ENCODE measurements at regions not wholly inside any gene's neighbourhood (a gene's known extent, or its start where the extent isn't known, plus 50 kb on each side); places are given as distances from the start of the nearest gene placed in this dataset.

DNA sequence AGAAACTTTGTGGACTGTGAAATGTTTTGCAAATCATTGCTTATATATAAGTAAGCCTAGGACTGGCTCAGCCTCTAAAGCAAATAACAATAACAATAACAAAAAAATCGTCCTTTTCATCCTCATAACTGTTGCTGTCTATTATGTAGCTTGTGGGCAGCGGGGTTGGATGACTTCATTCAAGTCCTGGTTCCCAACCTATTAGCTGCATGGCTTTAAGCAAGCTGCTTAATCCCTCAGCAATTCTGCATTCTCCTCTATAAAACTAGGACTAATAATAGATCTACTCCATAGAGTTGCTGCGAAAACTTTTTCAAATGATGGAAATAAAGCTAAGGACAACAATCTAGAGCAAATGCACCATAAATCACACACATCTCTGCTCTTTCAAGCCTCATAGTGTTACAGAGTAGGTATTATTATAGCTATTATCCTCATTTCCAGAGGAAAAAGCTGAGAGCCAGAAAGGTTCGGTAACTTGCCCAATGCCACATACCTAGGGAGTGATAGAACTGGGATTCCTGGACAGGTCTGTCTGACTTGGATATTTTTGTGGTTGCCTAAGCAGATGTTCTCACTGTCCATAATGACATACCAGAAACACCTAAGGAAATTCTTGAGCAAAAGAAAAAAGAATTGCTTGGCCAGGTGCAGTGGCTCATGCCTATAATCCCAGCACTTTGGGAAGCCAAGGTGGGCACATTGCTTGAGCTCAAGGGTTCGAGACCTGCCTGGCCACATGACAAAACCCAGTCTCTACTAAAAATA lies 98.8 kb upstream of the ADRA1B start:
- Mint-ChIP-seq H3K9me3 (no peaks in the 10 kb centered on the region), H3K4me1 (ENCODE audit: low read depth) (peaks cover 3% of the 10 kb centered on the region), H3K27me3 (ENCODE audit: low read depth) (no peaks in the 10 kb centered on the region), H3K27ac (no peak overlapping the region), H3K36me3 (ENCODE audit: low read depth) (no peaks in the 10 kb centered on the region), H3K4me3 (no peak overlapping the region)
- intact Hi-C loops (cut with micrococcal nuclease), result no loop called here
- DNase-seq, result no peak
- CTCF ChIA-PET, result interaction anchor here (0.8 kb wide), 1 partner anchor 170 kb away, joined by 3 read pairs; no protein-coding TSS in a partner anchor

DNA sequence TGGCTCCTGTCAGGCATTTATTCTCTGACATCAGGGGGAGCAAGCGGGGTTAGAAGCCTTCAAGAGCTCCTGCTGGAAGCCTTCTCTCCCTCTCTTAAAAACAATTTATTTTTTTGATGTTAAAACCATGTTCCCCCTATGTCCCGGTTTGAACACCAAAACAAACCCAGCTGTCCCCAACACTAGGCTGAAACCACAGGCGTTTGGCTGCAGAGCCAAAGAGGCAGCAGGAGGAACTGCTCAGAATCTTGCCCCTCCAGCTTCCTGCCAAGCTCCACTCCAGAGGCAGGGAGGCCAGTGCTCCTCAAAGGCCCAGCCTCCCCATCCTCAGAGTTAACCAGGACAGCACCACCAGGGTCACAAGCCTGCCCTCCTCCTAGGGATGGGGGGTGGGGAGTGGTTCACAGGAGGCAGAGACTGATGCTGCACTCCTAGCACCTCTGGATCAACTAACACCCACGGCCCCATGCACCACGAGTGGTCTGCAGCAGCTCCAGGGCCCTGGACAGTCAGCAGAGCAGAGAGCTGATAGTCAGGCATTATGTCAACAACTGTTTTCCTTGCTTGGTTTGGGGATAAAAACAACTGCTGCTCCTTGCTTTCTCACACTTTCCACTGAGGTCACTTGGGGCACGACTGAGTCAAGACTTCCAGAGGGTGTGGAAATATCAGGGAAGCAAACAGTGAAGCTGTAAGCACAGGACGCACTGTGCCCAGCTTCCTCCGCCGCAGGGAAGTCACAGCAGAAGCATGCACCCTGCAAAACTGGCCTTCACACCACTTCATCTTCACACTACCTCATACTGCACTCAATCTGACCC lies 96.5 kb upstream of the ADRA1B start:
- Mint-ChIP-seq H3K9me3 (no peaks in the 10 kb centered on the region), H3K36me3 (ENCODE audit: low read depth) (no peaks in the 10 kb centered on the region), H3K27ac (no peak overlapping the region), H3K27me3 (ENCODE audit: low read depth) (peaks cover 6% of the 10 kb centered on the region), H3K4me3 (no peak overlapping the region), H3K4me1 (ENCODE audit: low read depth) (no peaks in the 10 kb centered on the region)
- CTCF ChIA-PET, result interaction anchor here (1.0 kb wide), 1 partner anchor 91 kb away, joined by 3 read pairs; no protein-coding TSS in a partner anchor
- no peak for DNase-seq
- intact Hi-C loops (cut with micrococcal nuclease), result no loop called here

DNA sequence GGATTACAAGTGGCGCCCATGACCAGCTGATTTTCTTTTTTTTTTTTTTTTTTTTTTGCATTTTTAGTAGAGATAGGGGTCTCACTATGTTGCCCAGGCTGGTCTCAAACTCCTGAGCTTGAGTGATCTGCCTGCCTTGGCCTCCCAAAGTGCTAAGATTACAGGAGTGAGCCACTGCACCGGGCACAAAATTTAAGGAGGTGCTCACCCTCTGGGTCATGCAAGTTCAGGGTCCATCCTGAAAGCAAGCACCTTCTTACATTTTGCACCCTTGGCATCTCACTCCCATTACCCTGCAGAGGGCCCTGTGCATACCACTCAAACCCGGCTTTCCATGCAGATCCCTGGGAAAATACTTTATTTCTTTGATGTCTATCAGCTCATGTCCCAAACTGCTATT lies 95.6 kb upstream of the ADRA1B start:
- no peak overlapping the region for H3K27ac Mint-ChIP-seq
- no peaks in the 10 kb centered on the region for H3K36me3 Mint-ChIP-seq (ENCODE audit: low read depth)
- DNase-seq, result no peak
- no peaks in the 10 kb centered on the region for H3K9me3 Mint-ChIP-seq
- no peak overlapping the region for H3K4me3 Mint-ChIP-seq
- CTCF ChIA-PET, result interaction anchor here (1.0 kb wide), 1 partner anchor 92 kb away, joined by 3 read pairs; no protein-coding TSS in a partner anchor
- intact Hi-C loops (cut with micrococcal nuclease), result no loop called here
- H3K27me3 Mint-ChIP-seq (ENCODE audit: low read depth), result peaks cover 6% of the 10 kb centered on the region
- no peaks in the 10 kb centered on the region for H3K4me1 Mint-ChIP-seq (ENCODE audit: low read depth)

DNA sequence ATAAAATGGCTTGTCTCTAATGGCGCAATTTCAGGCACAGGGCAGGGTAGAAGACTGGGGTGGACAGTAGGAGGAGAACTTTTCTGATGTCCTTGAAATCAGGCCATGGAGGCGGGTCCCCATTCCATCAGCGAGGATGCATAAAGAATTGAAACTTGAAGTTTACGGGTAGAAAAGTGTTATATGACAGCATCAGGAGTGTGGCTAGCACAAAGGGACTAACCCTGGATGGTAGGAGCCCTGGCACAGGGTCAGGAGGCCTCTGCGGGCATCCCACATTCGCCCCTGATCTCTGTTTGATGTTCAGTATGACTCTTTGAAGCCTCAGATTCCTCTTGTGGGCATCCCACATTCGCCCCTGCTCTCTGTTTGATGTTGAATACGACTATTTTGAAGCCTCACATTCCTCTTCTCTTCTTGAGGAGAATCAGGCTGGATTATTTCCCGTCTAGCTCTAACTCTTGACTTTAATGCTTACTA lies 94.8 kb upstream of the ADRA1B start:
- H3K27me3 Mint-ChIP-seq (ENCODE audit: low read depth), result peaks cover 6% of the 10 kb centered on the region
- no peak for DNase-seq
- no peak overlapping the region for H3K27ac Mint-ChIP-seq
- CTCF ChIA-PET, result no interaction called here
- no peaks in the 10 kb centered on the region for H3K36me3 Mint-ChIP-seq (ENCODE audit: low read depth)
- intact Hi-C loops (cut with micrococcal nuclease), result no loop called here
- no peaks in the 10 kb centered on the region for H3K9me3 Mint-ChIP-seq
- H3K4me3 Mint-ChIP-seq, result no peak overlapping the region
- H3K4me1 Mint-ChIP-seq (ENCODE audit: low read depth), result no peaks in the 10 kb centered on the region

DNA sequence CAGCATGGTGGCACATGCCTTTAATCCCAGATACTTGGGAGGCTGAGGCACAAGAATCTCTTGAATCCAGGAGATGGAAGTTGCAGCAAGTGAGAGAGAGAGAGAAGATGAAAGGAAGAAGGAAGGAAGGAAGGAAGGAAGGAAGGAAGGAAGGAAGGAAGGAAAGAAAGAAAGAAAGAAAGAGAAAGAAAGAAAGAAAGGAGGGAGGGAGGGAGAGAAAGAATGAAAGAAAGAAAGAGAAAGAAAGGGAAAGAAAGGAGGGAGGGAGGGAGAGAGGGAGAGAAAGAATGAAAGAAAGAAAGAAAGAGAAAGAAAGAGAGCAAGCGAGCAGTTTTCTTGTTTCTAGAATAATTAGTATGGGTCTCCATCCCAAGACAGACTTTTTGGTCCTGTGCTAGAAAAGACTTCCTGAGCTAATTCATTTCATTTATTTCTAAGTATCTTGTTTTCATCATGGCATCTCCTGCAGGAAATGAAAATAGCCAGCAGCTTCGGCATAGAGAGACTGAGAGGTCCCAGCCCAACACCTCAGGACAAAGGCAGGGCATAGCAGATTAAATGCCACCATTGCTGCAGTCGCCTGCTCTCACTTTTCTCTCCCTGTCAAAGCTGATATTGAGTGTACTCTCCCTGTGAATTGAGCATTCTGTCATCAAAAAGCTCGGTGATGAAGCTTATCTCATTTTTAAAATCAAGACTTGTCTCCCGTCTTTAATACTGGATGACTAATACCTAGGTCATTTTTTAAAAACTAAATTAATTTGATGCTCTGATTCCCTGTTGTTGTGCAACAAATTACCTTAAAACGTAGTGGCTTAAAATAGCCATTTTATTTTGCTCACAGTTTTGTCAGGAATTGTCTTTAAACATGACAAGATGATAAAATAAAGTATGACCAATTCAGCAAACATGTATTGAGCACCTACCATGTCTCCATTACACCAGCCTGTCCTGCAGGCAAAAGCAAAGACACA lies 91.8 kb upstream of the ADRA1B start:
- CTCF ChIA-PET, result no interaction called here
- no peak overlapping the region for H3K27ac Mint-ChIP-seq
- no peaks in the 10 kb centered on the region for H3K36me3 Mint-ChIP-seq (ENCODE audit: low read depth)
- DNase-seq, result no peak
- H3K4me1 Mint-ChIP-seq (ENCODE audit: low read depth), result no peaks in the 10 kb centered on the region
- H3K9me3 Mint-ChIP-seq, result no peaks in the 10 kb centered on the region
- intact Hi-C loops (cut with micrococcal nuclease), result no loop called here
- no peak overlapping the region for H3K4me3 Mint-ChIP-seq
- peaks cover 8% of the 10 kb centered on the region for H3K27me3 Mint-ChIP-seq (ENCODE audit: low read depth)

DNA sequence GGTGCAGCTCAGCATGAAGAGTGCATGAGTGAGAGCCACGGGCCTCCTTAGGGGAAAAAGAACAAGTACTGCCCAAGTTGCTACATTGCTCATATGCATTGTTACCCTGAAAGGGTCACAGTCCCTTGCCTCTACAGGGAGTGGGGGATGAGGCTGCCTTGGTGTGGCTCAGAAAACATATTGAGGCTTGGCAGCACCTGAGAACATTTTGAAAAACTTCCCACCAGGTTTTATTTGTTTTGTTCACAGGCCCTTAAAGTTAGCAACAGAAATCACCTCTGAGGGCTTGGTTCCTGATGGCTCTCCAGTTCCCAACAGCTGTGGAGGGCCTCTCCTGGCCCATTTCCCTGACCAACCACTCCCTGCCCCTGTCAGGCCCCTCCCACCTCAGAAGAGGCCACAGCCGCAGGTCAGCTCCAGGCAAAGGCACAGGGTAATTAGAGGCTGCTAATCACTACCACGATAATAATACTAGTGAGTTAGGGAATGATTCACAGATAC lies 90.7 kb upstream of the ADRA1B start:
- Mint-ChIP-seq H3K36me3 (ENCODE audit: low read depth) (no peaks in the 10 kb centered on the region), H3K27ac (no peak overlapping the region), H3K27me3 (ENCODE audit: low read depth) (peaks cover 11% of the 10 kb centered on the region), H3K4me1 (ENCODE audit: low read depth) (no peaks in the 10 kb centered on the region), H3K9me3 (no peaks in the 10 kb centered on the region), H3K4me3 (no peak overlapping the region)
- intact Hi-C loops (cut with micrococcal nuclease), result no loop called here
- DNase-seq, result no peak
- CTCF ChIA-PET, result no interaction called here

DNA sequence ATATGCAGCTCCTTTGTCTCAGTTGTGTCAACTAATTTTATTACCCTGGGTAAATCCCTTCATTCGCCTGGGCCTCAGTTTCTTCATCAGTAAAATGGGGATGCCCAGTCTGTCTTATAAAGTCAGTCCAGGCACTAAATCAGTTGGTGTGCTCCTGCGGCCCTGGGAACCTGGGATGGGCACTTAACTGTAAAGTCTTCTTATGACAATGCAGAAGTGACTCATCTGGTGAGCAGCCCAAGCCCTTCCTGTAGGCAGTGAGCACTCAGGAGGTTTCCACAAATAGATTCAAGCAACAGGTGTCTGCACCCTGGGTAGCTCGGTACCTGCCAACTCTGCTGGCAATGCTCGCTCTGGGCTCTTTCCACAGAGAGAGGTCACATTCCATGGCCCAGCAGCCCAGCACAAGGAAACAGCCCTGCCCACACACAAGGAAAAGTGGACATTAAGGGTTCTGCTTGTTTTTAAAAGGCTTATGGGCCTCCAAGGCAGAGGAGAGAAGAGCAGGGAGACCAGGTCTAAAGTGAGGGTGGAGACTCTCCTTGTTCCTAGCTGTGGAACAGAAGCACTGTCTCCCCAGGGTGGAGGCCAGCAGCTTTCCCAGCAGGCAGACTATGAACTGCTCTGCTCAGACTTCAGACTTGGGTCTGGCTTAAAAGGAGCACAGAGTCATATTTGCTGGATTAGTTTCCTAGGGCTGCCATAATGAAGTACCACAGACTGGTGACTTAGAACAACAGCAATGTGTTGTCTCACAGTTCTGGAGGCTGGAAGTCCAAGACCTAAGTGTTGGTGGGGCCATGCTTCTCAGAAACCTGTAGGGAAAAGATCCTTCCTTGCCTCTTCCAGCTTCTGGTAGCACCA lies 89.7 kb upstream of the ADRA1B start:
- H3K27ac Mint-ChIP-seq, result no peak overlapping the region
- H3K4me1 Mint-ChIP-seq (ENCODE audit: low read depth), result no peaks in the 10 kb centered on the region
- no peak for DNase-seq
- no peak overlapping the region for H3K4me3 Mint-ChIP-seq
- intact Hi-C loops (cut with micrococcal nuclease), result no loop called here
- no peaks in the 10 kb centered on the region for H3K9me3 Mint-ChIP-seq
- CTCF ChIA-PET, result no interaction called here
- no peaks in the 10 kb centered on the region for H3K36me3 Mint-ChIP-seq (ENCODE audit: low read depth)
- peaks cover 11% of the 10 kb centered on the region for H3K27me3 Mint-ChIP-seq (ENCODE audit: low read depth)

DNA sequence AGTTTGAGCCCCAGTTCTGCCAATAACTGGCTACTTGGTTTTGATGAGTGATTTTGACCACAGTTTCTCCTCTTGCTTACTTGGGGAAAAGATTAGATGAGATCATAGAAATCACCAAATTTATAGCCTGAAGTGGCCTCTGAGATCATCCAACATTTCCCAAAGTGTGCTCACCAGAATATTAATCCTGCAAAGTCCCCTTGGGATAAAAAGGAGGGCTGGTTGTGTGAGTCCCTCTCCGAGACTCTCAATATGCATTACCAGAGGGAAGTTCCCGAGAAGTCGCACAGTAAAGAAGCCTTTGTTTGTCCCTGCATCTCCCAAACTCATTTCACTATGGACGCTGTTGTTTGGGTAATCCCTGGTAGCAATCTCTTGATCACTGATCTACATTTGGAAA lies 88.4 kb upstream of the ADRA1B start:
- H3K4me3 Mint-ChIP-seq, result no peak overlapping the region
- no peak for DNase-seq
- H3K4me1 Mint-ChIP-seq (ENCODE audit: low read depth), result no peaks in the 10 kb centered on the region
- no peaks in the 10 kb centered on the region for H3K9me3 Mint-ChIP-seq
- H3K36me3 Mint-ChIP-seq (ENCODE audit: low read depth), result no peaks in the 10 kb centered on the region
- H3K27ac Mint-ChIP-seq, result no peak overlapping the region
- CTCF ChIA-PET, result no interaction called here
- H3K27me3 Mint-ChIP-seq (ENCODE audit: low read depth), result peaks cover 17% of the 10 kb centered on the region
- intact Hi-C loops (cut with micrococcal nuclease), result no loop called here

DNA sequence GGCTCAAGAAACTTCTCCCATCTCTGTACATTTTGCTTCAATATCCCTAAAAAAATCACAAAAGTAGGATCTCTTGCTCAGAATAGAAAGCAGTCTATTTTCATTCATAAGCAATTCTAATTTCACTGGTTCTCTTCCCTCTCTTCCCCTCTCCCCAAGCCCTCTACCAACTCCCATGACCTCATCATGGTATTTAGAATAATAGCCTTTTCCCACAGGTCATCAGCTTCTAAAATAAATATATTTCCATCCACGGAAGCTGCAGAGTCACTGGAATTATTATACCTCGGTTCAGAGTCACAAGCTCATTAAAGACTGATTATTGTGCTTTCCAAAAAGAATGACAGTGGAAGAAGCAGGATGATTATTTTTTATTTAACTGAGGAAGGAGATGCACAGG lies 84.2 kb upstream of the ADRA1B start:
- peaks cover 3% of the 10 kb centered on the region for H3K9me3 Mint-ChIP-seq
- no peak overlapping the region for H3K4me3 Mint-ChIP-seq
- CTCF ChIA-PET, result no interaction called here
- no peak for DNase-seq
- H3K4me1 Mint-ChIP-seq (ENCODE audit: low read depth), result no peaks in the 10 kb centered on the region
- H3K27ac Mint-ChIP-seq, result no peak overlapping the region
- H3K27me3 Mint-ChIP-seq (ENCODE audit: low read depth), result peaks cover 14% of the 10 kb centered on the region
- H3K36me3 Mint-ChIP-seq (ENCODE audit: low read depth), result no peaks in the 10 kb centered on the region
- intact Hi-C loops (cut with micrococcal nuclease), result no loop called here

DNA sequence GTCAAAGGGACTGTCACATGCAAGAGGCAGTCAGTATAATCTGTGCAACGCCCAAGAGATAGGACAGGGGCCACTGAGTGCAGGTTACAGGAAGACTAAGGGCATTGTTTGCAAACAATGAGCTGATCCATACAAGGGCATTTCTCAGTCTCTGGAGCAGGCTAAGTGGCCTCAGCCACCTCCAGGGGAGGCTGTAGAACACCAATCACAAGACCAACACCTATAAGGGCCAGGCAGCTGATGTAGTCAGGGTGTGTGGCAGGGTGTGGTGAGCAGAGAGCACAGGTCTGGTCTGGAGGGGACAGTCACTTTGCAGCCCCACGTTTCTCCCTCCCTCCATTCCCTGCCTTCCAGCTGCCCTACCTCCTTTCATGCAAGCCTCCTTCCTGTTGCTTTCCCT lies 83.2 kb upstream of the ADRA1B start:
- no peaks in the 10 kb centered on the region for H3K36me3 Mint-ChIP-seq (ENCODE audit: low read depth)
- no peaks in the 10 kb centered on the region for H3K4me1 Mint-ChIP-seq (ENCODE audit: low read depth)
- CTCF ChIA-PET, result no interaction called here
- H3K27me3 Mint-ChIP-seq (ENCODE audit: low read depth), result peaks cover 12% of the 10 kb centered on the region
- DNase-seq, result no peak
- no peak overlapping the region for H3K27ac Mint-ChIP-seq
- H3K9me3 Mint-ChIP-seq, result peaks cover 3% of the 10 kb centered on the region
- intact Hi-C loops (cut with micrococcal nuclease), result no loop called here
- no peak overlapping the region for H3K4me3 Mint-ChIP-seq

DNA sequence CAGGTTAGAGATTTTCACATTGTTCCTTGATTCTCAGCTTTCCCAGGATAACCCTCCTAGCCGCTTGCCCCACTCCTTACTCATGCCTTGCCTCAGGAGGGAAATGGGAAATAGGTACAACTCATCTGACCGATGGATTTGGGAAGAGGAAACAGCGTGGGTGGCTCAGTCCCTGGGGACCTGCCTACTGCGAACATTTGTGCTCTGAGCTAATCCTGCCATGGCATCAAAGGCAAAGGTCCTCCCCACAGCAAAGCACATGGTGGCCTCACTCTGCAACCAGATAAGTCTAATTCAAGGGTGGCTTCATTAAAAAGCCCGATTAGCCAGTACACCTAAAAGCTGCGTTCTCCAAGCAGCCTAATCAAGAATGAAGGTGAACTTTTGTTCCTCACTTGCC lies 82.4 kb upstream of the ADRA1B start:
- Mint-ChIP-seq H3K4me3 (no peak overlapping the region), H3K4me1 (ENCODE audit: low read depth) (no peaks in the 10 kb centered on the region), H3K27ac (no peak overlapping the region), H3K27me3 (ENCODE audit: low read depth) (peaks cover 12% of the 10 kb centered on the region), H3K36me3 (ENCODE audit: low read depth) (no peaks in the 10 kb centered on the region), H3K9me3 (peaks cover 3% of the 10 kb centered on the region)
- intact Hi-C loops (cut with micrococcal nuclease), result no loop called here
- CTCF ChIA-PET, result no interaction called here
- no peak for DNase-seq

All from activated naive CD4-positive, alpha-beta T cell treated with anti-CD3 and anti-CD28 coated beads for 36 hours (primary cell).